ENCODE measurements at regions not wholly inside any gene's neighbourhood (a gene's known extent, or its start where the extent isn't known, plus 50 kb on each side); places are given as distances from the start of the nearest gene placed in this dataset.

GRCh38 chr5:128637031-128637430 lies 99.0 kb upstream of the FBN2 start:
- WGBS (ENCODE audit: low lambda C conversion rate): 7% methylated on average over 4 of the region's 4 CpGs
- Histone ChIP-seq H3K4me2 (ENCODE audit: low read depth, low read length) (no peak overlapping the region), H3K4me3 (replicated peaks in 1 of 3; ENCODE audit: insufficient read depth in 1 of 3, low read depth in 2 of 3, low read length in 3 of 3) (no peak overlapping the region), H3K4me1 (ENCODE audit: insufficient read depth, low read length) (no peaks in the 10 kb centered on the region), H3K27me3 (ENCODE audit: control insufficient read depth in 1 of 2, insufficient read depth in 2 of 2, low read length in 2 of 2) (no peaks in the 10 kb centered on the region), H3K36me3 (replicated peaks in 1 of 2; ENCODE audit: control insufficient read depth in 1 of 2, insufficient read depth in 2 of 2, low read length in 2 of 2) (no peaks in the 10 kb centered on the region), H4K20me1 (ENCODE audit: insufficient read depth, low read length) (no peaks in the 10 kb centered on the region), H3K27ac (ENCODE audit: extremely low read length, insufficient read depth, low read length) (no peak overlapping the region), H3K9ac (ENCODE audit: insufficient read depth, low read depth, low read length) (no peak overlapping the region), H2AFZ (ENCODE audit: low read length) (no peak overlapping the region), H3K9me3 (ENCODE audit: low read length) (0 out of 2 replicates have a peak, but pooled peaks cover 6% of the 10 kb centered on the region), H3K79me2 (ENCODE audit: insufficient read depth, low read length) (no peaks in the 10 kb centered on the region)
- intact Hi-C loops (cut with micrococcal nuclease; ENCODE audit: unreplicated experiment) (no loop called here), in situ Hi-C loops (cut with HindIII; ENCODE audit: extremely low pct_ligation_motif_present, low pct_unique_long_range_greater_than_20kb) (no loop called here)
- CTCF ChIA-PET (ENCODE audit: low intra/inter-chr PET ratio, low total read pairs): no interaction called here
- BruUV-seq (replicated peaks): no TSS peak
- no peak for DNase-seq (ENCODE audit: low spot score)
- POLR2A ChIA-PET: no interaction called here
- no peak for ATAC-seq
- FAIRE-seq: no peak
- TF ChIP-seq ARNTL (CRISPR knock-in tag; IDR thresholded peaks at IDR 0.05) (no peak), RORA (CRISPR knock-in tag; IDR thresholded peaks at IDR 0.05) (no peak), TIGD3 (CRISPR knock-in tag; IDR thresholded peaks at IDR 0.05; ENCODE audit: borderline replicate concordance) (no peak), MTF2 (CRISPR knock-in tag; IDR thresholded peaks at IDR 0.05; ENCODE audit: borderline replicate concordance) (no peak), GPBP1L1 (CRISPR knock-in tag; IDR thresholded peaks at IDR 0.05) (no peak), PAF1 (CRISPR knock-in tag; IDR thresholded peaks at IDR 0.05) (no peak), ZBTB26 (CRISPR knock-in tag; IDR thresholded peaks at IDR 0.05; ENCODE audit: borderline replicate concordance) (no peak), NFIC (IDR thresholded peaks at IDR 0.05; ENCODE audit: low read length) (no peak), ZNF296 (CRISPR knock-in tag; conservative IDR thresholded peaks at IDR 0.05) (no peak), ZNF646 (CRISPR knock-in tag; IDR thresholded peaks at IDR 0.05) (no peak), YY1 (IDR thresholded peaks at IDR 0.05; ENCODE audit: insufficient read depth, insufficient replicate concordance, low read depth, low read length) (no peak), MBD4 (IDR thresholded peaks at IDR 0.05; ENCODE audit: borderline replicate concordance, low read length) (no peak), KDM3A (CRISPR knock-in tag; IDR thresholded peaks at IDR 0.05; ENCODE audit: low read depth) (no peak), ZNF816 (CRISPR knock-in tag; IDR thresholded peaks at IDR 0.05; ENCODE audit: borderline replicate concordance) (no peak), ZNF350 (CRISPR knock-in tag; IDR thresholded peaks at IDR 0.05; ENCODE audit: borderline replicate concordance, low read depth) (no peak), HMG20B (CRISPR knock-in tag; conservative IDR thresholded peaks at IDR 0.05) (no peak)

Measured in HepG2 (cell line).